HUES6 (cell line): ENCODE measurements at regions not wholly inside any gene's neighbourhood (a gene's known extent, or its start where the extent isn't known, plus 50 kb on each side); places are given as distances from the start of the nearest gene placed in this dataset.

ENCODE experiments used
- H3K27ac ChIP-seq: 2 replicates; pipeline ENCODE4 v1.7.0; 2013; ENCODE audit warnings: low read depth, mild to moderate bottlenecking, low read length, inconsistent platforms
- H3K27me3 ChIP-seq: 2 replicates; pipeline ENCODE4 v1.6.1; 2013; ENCODE audit warnings: low read length; ENCODE audit not compliant: control insufficient read depth, insufficient read depth
- H3K36me3 ChIP-seq: 2 replicates; pipeline ENCODE4 v1.6.1; 2013; ENCODE audit warnings: low read length; ENCODE audit not compliant: control insufficient read depth, insufficient read depth
- H3K4me1 ChIP-seq: 2 replicates; pipeline ENCODE4 v1.6.1; 2013; ENCODE audit warnings: low read length; ENCODE audit not compliant: control insufficient read depth, insufficient read depth
- H3K4me3 ChIP-seq: 2 replicates; pipeline ENCODE4 v1.5.1; 2013; ENCODE audit warnings: low read depth, low read length
- H3K9ac ChIP-seq: one replicate; pipeline ENCODE4 v1.6.1; 2013; ENCODE audit warnings: mild to moderate bottlenecking, low read length
- H3K9me3 ChIP-seq: 2 replicates; pipeline ENCODE4 v1.6.1; 2013; ENCODE audit warnings: low read depth, low read length; ENCODE audit not compliant: control insufficient read depth, insufficient read depth

GRCh38 chr4:171186700-171187099 is 626.5 kb upstream of the GALNTL6 start:
- H3K9me3 ChIP-seq: no peaks in the 10 kb centered on the region
- H3K4me3 ChIP-seq: no peak overlapping the region

GRCh38 chr4:171181090-171181489 is 632.1 kb upstream of the GALNTL6 start:
- Histone ChIP-seq H3K4me1 (no peaks in the 10 kb centered on the region), H3K9ac (no peak overlapping the region), H3K36me3 (no peaks in the 10 kb centered on the region), H3K9me3 (no peaks in the 10 kb centered on the region), H3K27me3 (no peaks in the 10 kb centered on the region), H3K4me3 (no peak overlapping the region), H3K27ac (no peak overlapping the region)

More at GRCh38 chr4:171186700-171187099, 626.5 kb upstream of the GALNTL6 start:
- no peak overlapping the region for H3K27ac ChIP-seq
- no peaks in the 10 kb centered on the region for H3K27me3 ChIP-seq
- no peaks in the 10 kb centered on the region for H3K36me3 ChIP-seq
- no peak overlapping the region for H3K9ac ChIP-seq
- no peaks in the 10 kb centered on the region for H3K4me1 ChIP-seq

GRCh38 chr4:171170671-171171070 is 642.5 kb upstream of the GALNTL6 start:
- Histone ChIP-seq H3K36me3 (no peaks in the 10 kb centered on the region), H3K4me3 (no peak overlapping the region), H3K27me3 (no peaks in the 10 kb centered on the region), H3K27ac (no peak overlapping the region), H3K9ac (no peak overlapping the region), H3K9me3 (no peaks in the 10 kb centered on the region), H3K4me1 (no peaks in the 10 kb centered on the region)

GRCh38 chr4:171169396-171169795 is 643.8 kb upstream of the GALNTL6 start:
- Histone ChIP-seq H3K36me3 (no peaks in the 10 kb centered on the region), H3K4me3 (no peak overlapping the region), H3K9ac (no peak overlapping the region), H3K9me3 (no peaks in the 10 kb centered on the region), H3K4me1 (no peaks in the 10 kb centered on the region), H3K27me3 (no peaks in the 10 kb centered on the region), H3K27ac (no peak overlapping the region)

GRCh38 chr4:171162478-171162877 is 650.7 kb upstream of the GALNTL6 start:
- H3K4me3 ChIP-seq: no peak overlapping the region
- H3K9me3 ChIP-seq: no peaks in the 10 kb centered on the region
- no peaks in the 10 kb centered on the region for H3K36me3 ChIP-seq
- H3K27ac ChIP-seq: no peak overlapping the region
- H3K27me3 ChIP-seq: no peaks in the 10 kb centered on the region
- no peaks in the 10 kb centered on the region; the same call in none of the 2 replicates for H3K4me1 ChIP-seq
- no peak overlapping the region for H3K9ac ChIP-seq

- Histone ChIP-seq H3K27ac (no peak overlapping the region), H3K4me3 (no peak overlapping the region), H3K27me3 (no peaks in the 10 kb centered on the region), H3K4me1 (no peaks in the 10 kb centered on the region; the same call in none of the 2 replicates), H3K9ac (no peak overlapping the region), H3K9me3 (no peaks in the 10 kb centered on the region), H3K36me3 (no peaks in the 10 kb centered on the region)
These were observed 655.6 kb upstream of the GALNTL6 start for GRCh38 chr4:171157462-171158082.

GRCh38 chr4:171142639-171143038 is 670.6 kb upstream of the GALNTL6 start:
- Histone ChIP-seq H3K36me3 (no peaks in the 10 kb centered on the region), H3K4me1 (no peaks in the 10 kb centered on the region), H3K9me3 (no peaks in the 10 kb centered on the region), H3K9ac (no peak overlapping the region), H3K4me3 (no peak overlapping the region), H3K27me3 (no peaks in the 10 kb centered on the region), H3K27ac (no peak overlapping the region)

GRCh38 chr4:171142045-171142444 is 671.2 kb upstream of the GALNTL6 start:
- H3K27ac ChIP-seq: no peak overlapping the region

GRCh38 chr4:171130256-171130801 is 682.9 kb upstream of the GALNTL6 start:
- no peak overlapping the region for H3K9ac ChIP-seq
- H3K9me3 ChIP-seq: no peaks in the 10 kb centered on the region
- H3K4me3 ChIP-seq: no peak overlapping the region
- no peak overlapping the region for H3K27ac ChIP-seq
- no peaks in the 10 kb centered on the region for H3K36me3 ChIP-seq
- no peaks in the 10 kb centered on the region for H3K4me1 ChIP-seq
- no peaks in the 10 kb centered on the region for H3K27me3 ChIP-seq

More at GRCh38 chr4:171142045-171142444, 671.2 kb upstream of the GALNTL6 start:
- no peak overlapping the region for H3K9ac ChIP-seq
- no peaks in the 10 kb centered on the region for H3K9me3 ChIP-seq
- no peak overlapping the region for H3K4me3 ChIP-seq
- no peaks in the 10 kb centered on the region for H3K27me3 ChIP-seq
- no peaks in the 10 kb centered on the region for H3K4me1 ChIP-seq
- no peaks in the 10 kb centered on the region for H3K36me3 ChIP-seq

- Histone ChIP-seq H3K4me3 (no peak overlapping the region), H3K4me1 (no peaks in the 10 kb centered on the region), H3K9me3 (no peaks in the 10 kb centered on the region), H3K27ac (no peak overlapping the region), H3K36me3 (no peaks in the 10 kb centered on the region), H3K9ac (no peak overlapping the region), H3K27me3 (no peaks in the 10 kb centered on the region)
These were observed 695.1 kb upstream of the GALNTL6 start for GRCh38 chr4:171118091-171118490.

- H3K27ac ChIP-seq: no peak overlapping the region
- H3K9ac ChIP-seq: no peak overlapping the region
- H3K9me3 ChIP-seq: no peaks in the 10 kb centered on the region
- no peaks in the 10 kb centered on the region for H3K36me3 ChIP-seq
- H3K27me3 ChIP-seq: no peaks in the 10 kb centered on the region
- H3K4me1 ChIP-seq: no peaks in the 10 kb centered on the region
- H3K4me3 ChIP-seq: no peak overlapping the region
These were observed 695.7 kb upstream of the GALNTL6 start for GRCh38 chr4:171117457-171117856.
